GM12878 (cell line): ENCODE measurements at regions not wholly inside any gene's neighbourhood (a gene's known extent, or its start where the extent isn't known, plus 50 kb on each side); places are given as distances from the start of the nearest gene placed in this dataset.

Experiments
- ATAC-seq: fragments of 200-7000 bp; cut with Tn5 transposase; 3 replicates; pipeline ENCODE4 v1.9.1; 2020; ENCODE audit warnings: mild to moderate bottlenecking, moderate library complexity
- BruUV-seq: library from RNA; stranded (reverse); fragments of 400-500 nt; replicated peaks from 2 replicates; lab custom pipeline; 2021; lab: Mats Ljungman, UMichigan
- CTCF ChIA-PET: fragments of 300-600 bp; sonication (Branson Sonifier 250); formaldehyde crosslinking; extraction: SDS; loops from one replicate; lab custom pipeline; 2021; ENCODE audit warnings: inconsistent platforms; lab: Yijun Ruan, JAX
- POLR2A ChIA-PET: fragments of 350-600 bp; formaldehyde crosslinking; extraction: SDS; loops from one replicate; lab custom pipeline; 2021; ENCODE audit warnings: inconsistent platforms; lab: Charles Lee
- RAD21 ChIA-PET: fragments of 300-600 bp; sonication (Branson Sonifier 250); formaldehyde crosslinking; loops from one replicate; lab custom pipeline; 2023; ENCODE audit warnings: antibody characterized with exemption; ENCODE audit not compliant: unreplicated experiment; lab: Charles Lee
- SMC1A ChIA-PET: fragments of 300-600 bp; sonication (Branson Sonifier 250); formaldehyde crosslinking; loops from one replicate; lab custom pipeline; 2023; ENCODE audit not compliant: unreplicated experiment, uncharacterized antibody; lab: Charles Lee
- DNase-seq: peaks from one replicate; pipeline ENCODE4 v3.0.0-alpha.2; 2011; ENCODE audit warnings: low read depth, low spot score
- FAIRE-seq: peaks from 3 replicates; lab custom pipeline; 2011; peaks lifted over from hg19 to GRCh38; lab: Jason Lieb, UNC
- H2AFZ ChIP-seq: 2 replicates; pipeline ENCODE4 v1.6.0; 2011; ENCODE audit warnings: low read depth, low read length, control low read depth; ENCODE audit not compliant: control insufficient read depth
- H3K27ac ChIP-seq: 2 replicates; pipeline ENCODE4 v1.5.1; 2011; ENCODE audit warnings: control low read depth; ENCODE audit not compliant: control insufficient read depth, insufficient read depth
- H3K27me3 ChIP-seq, 2 experiments: replicated peaks in 1 of 2; 2 replicates each; pipeline versions ENCODE4 v1.6.0 to v1.6.1; 2011; ENCODE audit warnings: low read length in 1 of 2; ENCODE audit not compliant: control insufficient read depth in 2 of 2, insufficient read depth in 2 of 2
- H3K36me3 ChIP-seq, 2 experiments: 2 replicates each; pipeline ENCODE4 v1.5.1; 2011; ENCODE audit warnings: low read length in 1 of 2; ENCODE audit not compliant: control insufficient read depth in 2 of 2, insufficient read depth in 2 of 2
- H3K4me1 ChIP-seq: 2 replicates; pipeline ENCODE4 v1.6.1; 2011; ENCODE audit warnings: mild to moderate bottlenecking, low read length, moderate library complexity, mixed read lengths; ENCODE audit not compliant: control insufficient read depth, insufficient read depth
- H3K4me2 ChIP-seq: 2 replicates; pipeline ENCODE4 v1.6.0; 2011; ENCODE audit warnings: control low read depth; ENCODE audit not compliant: control insufficient read depth, insufficient read depth
- H3K4me3 ChIP-seq: fragments of 200-600 bp; sonication (generic); 2 replicates; pipeline ENCODE4 v1.5.1; 2016
- H3K79me2 ChIP-seq: 2 replicates; pipeline ENCODE4 v1.6.0; 2011; ENCODE audit warnings: low read length; ENCODE audit not compliant: control insufficient read depth, insufficient read depth
- H3K9ac ChIP-seq: 2 replicates; pipeline ENCODE4 v1.8.0; 2011; ENCODE audit warnings: low read length, control low read depth, mixed read lengths; ENCODE audit not compliant: control insufficient read depth, insufficient read depth
- H3K9me3 ChIP-seq: replicated peaks from 3 replicates; pipeline ENCODE4 v1.5.1; 2011; ENCODE audit warnings: mild to moderate bottlenecking, low read length; ENCODE audit not compliant: control insufficient read depth, insufficient read depth
- H4K20me1 ChIP-seq: 2 replicates; pipeline ENCODE4 v1.6.0; 2011; ENCODE audit not compliant: control insufficient read depth, insufficient read depth
- HDAC6 ChIP-seq: fragments of 200-600 bp; sonication (generic); IDR thresholded peaks from one replicate; pipeline ENCODE4 v1.8.0; 2017; ENCODE audit warnings: antibody characterized with exemption; ENCODE audit not compliant: unreplicated experiment
- KLF5 ChIP-seq: fragments of 450-650 bp; IDR thresholded peaks from 2 replicates; pipeline ENCODE4 v1.6.1; 2014; ENCODE audit warnings: mild to moderate bottlenecking; ENCODE audit not compliant: partially characterized antibody
- NFYA ChIP-seq: IDR thresholded peaks from 2 replicates; pipeline ENCODE4 v1.6.1; 2011; ENCODE audit warnings: low read depth, mild to moderate bottlenecking, low read length, improper control_type of control experiment, borderline replicate concordance
- NR2F1 ChIP-seq: fragments of 450-650 bp; conservative IDR thresholded peaks from 2 replicates; pipeline ENCODE4 v1.6.1; 2017; ENCODE audit warnings: mild to moderate bottlenecking
- PKNOX1 ChIP-seq: fragments of 450-650 bp; IDR thresholded peaks from 2 replicates; pipeline ENCODE4 v1.6.1; 2016; ENCODE audit warnings: mild to moderate bottlenecking
- RB1 ChIP-seq: fragments of 450-650 bp; formaldehyde crosslinking; IDR thresholded peaks from 2 replicates; pipeline ENCODE4 v1.6.1; 2017; ENCODE audit warnings: mild to moderate bottlenecking, borderline replicate concordance
- REST ChIP-seq: IDR thresholded peaks from 2 replicates; pipeline ENCODE4 v1.6.1; 2012; ENCODE audit warnings: mild to moderate bottlenecking, low read depth, low read length
- SP1 ChIP-seq: IDR thresholded peaks from one replicate; pipeline ENCODE4 v1.6.1; 2011; ENCODE audit warnings: low read depth, low read length
- TARDBP ChIP-seq: IDR thresholded peaks from 2 replicates; pipeline ENCODE4 v1.6.1; 2016; ENCODE audit warnings: borderline replicate concordance
- TCF3 ChIP-seq: IDR thresholded peaks from 2 replicates; pipeline ENCODE4 v1.6.1; 2012; ENCODE audit warnings: low read depth, mild to moderate bottlenecking, low read length, borderline replicate concordance; ENCODE audit not compliant: insufficient read depth
- ZBTB33 ChIP-seq: fragments of 450-650 bp; IDR thresholded peaks from 2 replicates; pipeline ENCODE4 v1.6.1; 2017; ENCODE audit warnings: mild to moderate bottlenecking
- ZZZ3 ChIP-seq: IDR thresholded peaks from 2 replicates; pipeline ENCODE4 v1.6.1; 2011; ENCODE audit warnings: low read depth; ENCODE audit not compliant: control insufficient read depth, insufficient read length
- WGBS: methylation state at CpG from one replicate; pipeline ENCODE4 v1.1.6; 2016; ENCODE audit warnings: low lambda C conversion rate; ENCODE audit not compliant: insufficient replicate concordance, insufficient coverage; ENCODE audit errors: missing lambda C conversion rate; 5-methylcytosine and 5-hydroxymethylcytosine counted together
- in situ Hi-C: fragments of 300-500 bp; cut with MboI; formaldehyde crosslinking; loops from 9 replicates; pipeline ENCODE4 v1.14.3; 2018; ENCODE audit warnings: mixed read lengths
- intact Hi-C: fragments of 100-400 bp; cut with micrococcal nuclease; formaldehyde crosslinking; loops from one replicate; pipeline ENCODE4 v1.14.2; 2022; ENCODE audit not compliant: unreplicated experiment

- no peak for TF ChIP-seq TARDBP
- TF ChIP-seq RB1: no peak
- TF ChIP-seq SP1: no peak
- Histone ChIP-seq H2AFZ (no peak overlapping the region), H4K20me1 (no peaks in the 10 kb centered on the region), H3K36me3 (no peaks in the 10 kb centered on the region), H3K4me2 (no peak overlapping the region), H3K27me3 (no peaks in the 10 kb centered on the region), H3K79me2 (no peaks in the 10 kb centered on the region), H3K27ac (no peak overlapping the region), H3K9me3 (no peaks in the 10 kb centered on the region), H3K4me3 (no peak overlapping the region), H3K4me1 (no peaks in the 10 kb centered on the region), H3K9ac (no peak overlapping the region)
- ChIA-PET CTCF (no interaction called here), RAD21 (no interaction called here), POLR2A (no interaction called here), SMC1A (no interaction called here)
- DNase-seq (no peak), ATAC-seq (no peak), FAIRE-seq (no peak)
- 47% methylated on average over 4 of the region's 4 CpGs for WGBS
- intact Hi-C loops (no loop called here), in situ Hi-C loops (no loop called here)
- BruUV-seq: no TSS peak
Measured at GRCh38 chr2:167820488-167820887, 426.9 kb downstream of the STK39 start.

- ChIA-PET CTCF (no interaction called here), SMC1A (no interaction called here)
- no peak overlapping the region for H3K9ac ChIP-seq
- ATAC-seq: no peak
- H4K20me1 ChIP-seq: no peaks in the 10 kb centered on the region
- no peaks in the 10 kb centered on the region for H3K9me3 ChIP-seq
- intact Hi-C loops: no loop called here
- in situ Hi-C loops: no loop called here
- no peak for TF ChIP-seq NFYA
- no peak for TF ChIP-seq NR2F1
- no peak for TF ChIP-seq ZZZ3
- TF ChIP-seq PKNOX1: no peak
- no peak for TF ChIP-seq TCF3
- no peak for TF ChIP-seq ZBTB33
- no peak for TF ChIP-seq REST
- no peak for TF ChIP-seq HDAC6
- TF ChIP-seq KLF5: no peak
- TF ChIP-seq, all 136 proteins: peak for 0
- no peak overlapping the region for H3K4me3 ChIP-seq
- no peaks in the 10 kb centered on the region for H3K4me1 ChIP-seq
- 28% methylated on average over 11 of the region's 11 CpGs for WGBS
- DNase-seq: no peak
- POLR2A ChIA-PET: no interaction called here
- no peaks in the 10 kb centered on the region for H3K79me2 ChIP-seq
- no peak for FAIRE-seq
- H3K4me2 ChIP-seq: no peak overlapping the region
- no peaks in the 10 kb centered on the region for H3K27me3 ChIP-seq
- no TSS peak for BruUV-seq
- H2AFZ ChIP-seq: no peak overlapping the region
- RAD21 ChIA-PET: no interaction called here
- H3K27ac ChIP-seq: no peak overlapping the region
- H3K36me3 ChIP-seq: no peaks in the 10 kb centered on the region
Measured at GRCh38 chr2:167818521-167818920, 428.9 kb downstream of the STK39 start.
